Smooth muscle cell (in vitro differentiated cells): ENCODE measurements at regions not wholly inside any gene's neighbourhood (a gene's known extent, or its start where the extent isn't known, plus 50 kb on each side); places are given as distances from the start of the nearest gene placed in this dataset.

Experiments used
- DNase-seq: peaks from one replicate; lab custom pipeline; 2025; ENCODE audit not compliant: unreplicated experiment; lab: John Stamatoyannopoulos, UW
- H2AFZ ChIP-seq: fragments of 200-600 bp; sonication (generic); 2 replicates; pipeline ENCODE4 v1.6.0; 2016; ENCODE audit warnings: antibody characterized with exemption, low read depth, mild to moderate bottlenecking
- H3F3A ChIP-seq: fragments of 200-600 bp; sonication (generic); 2 replicates; pipeline ENCODE4 v1.6.0; 2017; ENCODE audit warnings: antibody characterized with exemption, low read depth
- H3K27ac ChIP-seq: fragments of 200-600 bp; sonication (generic); 2 replicates; pipeline ENCODE4 v1.5.1; 2016; ENCODE audit warnings: low read depth, mild to moderate bottlenecking
- H3K27me3 ChIP-seq: fragments of 200-600 bp; sonication (generic); 2 replicates; pipeline ENCODE4 v1.6.1; 2016; ENCODE audit warnings: low read depth, mild to moderate bottlenecking
- H3K36me3 ChIP-seq: fragments of 200-600 bp; sonication (generic); 2 replicates; pipeline ENCODE4 v1.5.1; 2016; ENCODE audit warnings: low read depth
- H3K4me1 ChIP-seq: fragments of 200-600 bp; sonication (generic); 2 replicates; pipeline ENCODE4 v1.5.1; 2016; ENCODE audit warnings: low read depth
- H3K4me2 ChIP-seq: fragments of 200-600 bp; sonication (generic); 2 replicates; pipeline ENCODE4 v1.6.0; 2016; ENCODE audit warnings: mild to moderate bottlenecking
- H3K4me3 ChIP-seq: fragments of 200-600 bp; sonication (generic); 2 replicates; pipeline ENCODE4 v1.5.1; 2016; ENCODE audit warnings: mild to moderate bottlenecking
- H3K79me2 ChIP-seq: fragments of 200-600 bp; sonication (generic); 2 replicates; pipeline ENCODE4 v1.6.0; 2016; ENCODE audit warnings: low read depth, mild to moderate bottlenecking
- H3K9ac ChIP-seq: fragments of 200-600 bp; sonication (generic); 2 replicates; pipeline ENCODE4 v1.6.0; 2016; ENCODE audit warnings: low read depth
- H3K9me3 ChIP-seq: fragments of 200-600 bp; sonication (generic); replicated peaks from 2 replicates; pipeline ENCODE4 v1.5.1; 2016; ENCODE audit warnings: low read depth
- H4K20me1 ChIP-seq: fragments of 200-600 bp; sonication (generic); 2 replicates; pipeline ENCODE4 v1.6.0; 2016; ENCODE audit warnings: low read depth
- WGBS: methylation state at CpG from one replicate; pipeline ENCODE4 v1.1.7; 2016; ENCODE audit warnings: low lambda C conversion rate; 5-methylcytosine and 5-hydroxymethylcytosine counted together
- TF ChIP-seq, protein P1 (sequence below): fragments of 200-600 bp; sonication (generic); IDR thresholded peaks from 2 replicates; pipeline ENCODE4 v1.5.1; 2017; ENCODE audit warnings: borderline replicate concordance, mild to moderate bottlenecking, antibody characterized with exemption; ENCODE audit not compliant: insufficient read depth, poor library complexity, severe bottlenecking

- Histone ChIP-seq H3K4me3 (no peak overlapping the region), H3K9ac (no peak overlapping the region), H3K4me2 (no peak overlapping the region), H3K27ac (no peak overlapping the region), H3K27me3 (no peaks in the 10 kb centered on the region), H4K20me1 (no peaks in the 10 kb centered on the region), H2AFZ (no peak overlapping the region), H3K9me3 (no peaks in the 10 kb centered on the region), H3K79me2 (no peaks in the 10 kb centered on the region), H3K36me3 (no peaks in the 10 kb centered on the region), H3K4me1 (no peaks in the 10 kb centered on the region), H3F3A (no peaks in the 10 kb centered on the region)
- WGBS: 93% methylated on average over 5 of the region's 5 CpGs
- TF ChIP-seq, protein P1, sequence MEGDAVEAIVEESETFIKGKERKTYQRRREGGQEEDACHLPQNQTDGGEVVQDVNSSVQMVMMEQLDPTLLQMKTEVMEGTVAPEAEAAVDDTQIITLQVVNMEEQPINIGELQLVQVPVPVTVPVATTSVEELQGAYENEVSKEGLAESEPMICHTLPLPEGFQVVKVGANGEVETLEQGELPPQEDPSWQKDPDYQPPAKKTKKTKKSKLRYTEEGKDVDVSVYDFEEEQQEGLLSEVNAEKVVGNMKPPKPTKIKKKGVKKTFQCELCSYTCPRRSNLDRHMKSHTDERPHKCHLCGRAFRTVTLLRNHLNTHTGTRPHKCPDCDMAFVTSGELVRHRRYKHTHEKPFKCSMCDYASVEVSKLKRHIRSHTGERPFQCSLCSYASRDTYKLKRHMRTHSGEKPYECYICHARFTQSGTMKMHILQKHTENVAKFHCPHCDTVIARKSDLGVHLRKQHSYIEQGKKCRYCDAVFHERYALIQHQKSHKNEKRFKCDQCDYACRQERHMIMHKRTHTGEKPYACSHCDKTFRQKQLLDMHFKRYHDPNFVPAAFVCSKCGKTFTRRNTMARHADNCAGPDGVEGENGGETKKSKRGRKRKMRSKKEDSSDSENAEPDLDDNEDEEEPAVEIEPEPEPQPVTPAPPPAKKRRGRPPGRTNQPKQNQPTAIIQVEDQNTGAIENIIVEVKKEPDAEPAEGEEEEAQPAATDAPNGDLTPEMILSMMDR: no peak
- DNase-seq: no peak
These were observed 111.4 kb downstream of the BAMBI start for GRCh38 chr10:28788762-28789161.

GRCh38 chr10:28790146-28790545, 112.8 kb downstream of the BAMBI start:
- no peaks in the 10 kb centered on the region for H3K27me3 ChIP-seq
- TF ChIP-seq, protein P1: no peak
- 96% methylated on average over 8 of the region's 8 CpGs for WGBS
- H3K27ac ChIP-seq: no peak overlapping the region
- no peak overlapping the region for H3K4me2 ChIP-seq
- no peak for DNase-seq
- H3K4me3 ChIP-seq: no peak overlapping the region
- H3K9me3 ChIP-seq: no peaks in the 10 kb centered on the region
- no peaks in the 10 kb centered on the region for H3K4me1 ChIP-seq
- no peaks in the 10 kb centered on the region for H3K36me3 ChIP-seq
- H2AFZ ChIP-seq: no peak overlapping the region
- no peaks in the 10 kb centered on the region for H3F3A ChIP-seq
- H3K79me2 ChIP-seq: no peaks in the 10 kb centered on the region
- no peaks in the 10 kb centered on the region for H4K20me1 ChIP-seq
- H3K9ac ChIP-seq: no peak overlapping the region

GRCh38 chr10:28793482-28793881, 116.2 kb downstream of the BAMBI start:
- H3K79me2 ChIP-seq: no peaks in the 10 kb centered on the region
- TF ChIP-seq, protein P1: no peak
- H3K4me3 ChIP-seq: no peak overlapping the region
- no peak overlapping the region for H3K9ac ChIP-seq
- H3K36me3 ChIP-seq: no peaks in the 10 kb centered on the region
- H3K4me1 ChIP-seq: no peaks in the 10 kb centered on the region
- no peak overlapping the region for H3K4me2 ChIP-seq
- WGBS: 75% methylated on average over 3 of the region's 3 CpGs
- H3K27ac ChIP-seq: no peak overlapping the region
- DNase-seq: no peak
- H2AFZ ChIP-seq: no peak overlapping the region
- no peaks in the 10 kb centered on the region for H3K27me3 ChIP-seq
- H4K20me1 ChIP-seq: no peaks in the 10 kb centered on the region
- no peaks in the 10 kb centered on the region for H3K9me3 ChIP-seq
- H3F3A ChIP-seq: peaks cover 6% of the 10 kb centered on the region

GRCh38 chr10:28794986-28795385, 117.7 kb downstream of the BAMBI start:
- H3K4me1 ChIP-seq: no peaks in the 10 kb centered on the region
- TF ChIP-seq, protein P1: no peak
- H3F3A ChIP-seq: peaks cover 6% of the 10 kb centered on the region
- no peaks in the 10 kb centered on the region for H4K20me1 ChIP-seq
- peak overlapping the region; percentile 66 for H2AFZ ChIP-seq
- 96% methylated on average over 3 of the region's 3 CpGs for WGBS
- no peaks in the 10 kb centered on the region for H3K9me3 ChIP-seq
- no peak for DNase-seq
- no peaks in the 10 kb centered on the region for H3K36me3 ChIP-seq
- no peak overlapping the region for H3K4me2 ChIP-seq
- H3K27me3 ChIP-seq: no peaks in the 10 kb centered on the region
- no peak overlapping the region for H3K4me3 ChIP-seq
- H3K79me2 ChIP-seq: no peaks in the 10 kb centered on the region
- no peak overlapping the region for H3K9ac ChIP-seq
- H3K27ac ChIP-seq: no peak overlapping the region
